ENCODE measurements at regions not wholly inside any gene's neighbourhood (a gene's known extent, or its start where the extent isn't known, plus 50 kb on each side); places are given as distances from the start of the nearest gene placed in this dataset.
A peak's percentile ranks its signal among the peaks of the same experiment; 100 is the strongest.

DNA sequence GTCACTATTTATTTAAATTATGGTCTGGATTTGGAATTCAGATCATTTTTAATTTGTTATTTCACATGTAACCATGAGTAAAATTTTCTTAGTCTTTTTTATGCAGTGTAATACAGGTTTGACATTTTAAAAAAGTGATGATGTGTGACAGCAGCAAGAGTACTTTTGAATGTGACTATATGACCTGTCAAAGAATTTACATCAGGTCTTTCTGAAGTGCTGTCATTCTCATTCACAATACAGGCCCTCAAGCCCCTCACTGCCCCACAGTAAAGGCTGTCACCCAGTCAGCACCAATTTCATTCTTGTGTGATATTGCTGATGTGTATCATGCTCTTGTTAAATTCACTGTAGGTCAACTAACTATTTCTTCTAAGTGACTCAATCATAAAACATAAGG is 364.2 kb downstream of the NUP35 start:
- H3K36me3 ChIP-seq (ENCODE audit: insufficient read depth, low read length) = no peaks in the 10 kb centered on the region

GRCh38 chr2:183490489-183490888 is 366.2 kb downstream of the NUP35 start:
- TF ChIP-seq EZH2 (IDR thresholded peaks at IDR 0.05; ENCODE audit: borderline replicate concordance, low read length) = no peak
- no peak for TF ChIP-seq CTCF (IDR thresholded peaks at IDR 0.05; ENCODE audit: low read length)
- H2AFZ ChIP-seq (ENCODE audit: low read length) = peak overlapping the region; percentile 73

More for the DNA sequence above, 364.2 kb downstream of the NUP35 start:
- Histone ChIP-seq H3F3A (ENCODE audit: insufficient read depth, low read length) (no peaks in the 10 kb centered on the region), H4K20me1 (ENCODE audit: insufficient read depth, low read length) (no peaks in the 10 kb centered on the region), H3K9me3 (ENCODE audit: low read length) (no peaks in the 10 kb centered on the region), H3K4me3 (ENCODE audit: low read depth, low read length, poor library complexity, severe bottlenecking) (no peak overlapping the region), H3K27me3 (ENCODE audit: insufficient read depth, low read length) (no peaks in the 10 kb centered on the region), H2AFZ (ENCODE audit: low read length) (0 out of 2 replicates have a peak overlapping the region, but pooled peaks have one; percentile 18), H3K9ac (ENCODE audit: low read length) (no peak overlapping the region), H3K79me2 (ENCODE audit: insufficient read depth, low read length) (no peaks in the 10 kb centered on the region), H3K4me2 (ENCODE audit: low read length) (no peak overlapping the region), H3K9me2 (ENCODE audit: low read depth, low read length) (no peaks in the 10 kb centered on the region), H3K27ac (ENCODE audit: low read depth, low read length, poor library complexity, severe bottlenecking) (no peak overlapping the region), H3K4me1 (ENCODE audit: insufficient read depth, low read length, severe bottlenecking) (peaks cover 19% of the 10 kb centered on the region)
- TF ChIP-seq CTCF (IDR thresholded peaks at IDR 0.05; ENCODE audit: low read length) (no peak), EZH2 (IDR thresholded peaks at IDR 0.05; ENCODE audit: borderline replicate concordance, low read length) (no peak)

DNA sequence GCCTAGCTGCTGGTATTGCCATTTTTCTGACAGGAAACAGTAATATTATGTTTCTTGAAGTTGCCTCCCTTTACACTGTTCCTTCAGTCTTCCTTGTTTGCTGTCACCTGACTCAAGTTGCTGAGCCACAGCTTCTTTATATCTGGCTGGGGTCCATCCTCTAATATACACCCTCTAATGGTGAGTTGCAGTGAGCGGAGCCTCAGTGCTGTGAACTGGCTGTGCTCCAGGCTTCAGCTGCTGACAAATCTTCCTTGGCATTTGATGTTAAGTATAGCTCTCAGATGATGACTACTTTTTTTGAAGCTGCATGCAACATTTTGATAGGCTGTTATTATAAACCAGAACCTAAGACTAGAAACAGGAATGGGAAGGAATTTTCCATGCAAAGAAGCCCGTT is 366.7 kb downstream of the NUP35 start:
- Histone ChIP-seq H3K27ac (ENCODE audit: low read depth, low read length, poor library complexity, severe bottlenecking) (peak overlapping the region; percentile 47), H3K4me1 (ENCODE audit: insufficient read depth, low read length, severe bottlenecking) (peaks cover 39% of the 10 kb centered on the region), H3K9me2 (ENCODE audit: low read depth, low read length) (no peaks in the 10 kb centered on the region), H3K79me2 (ENCODE audit: insufficient read depth, low read length) (no peaks in the 10 kb centered on the region), H2AFZ (ENCODE audit: low read length) (peak overlapping the region; percentile 73), H3K9ac (ENCODE audit: low read length) (no peak overlapping the region), H3K4me2 (ENCODE audit: low read length) (peak overlapping the region; percentile 2; the same call in 1 of the 2 replicates), H3K9me3 (ENCODE audit: low read length) (no peaks in the 10 kb centered on the region), H3K36me3 (ENCODE audit: insufficient read depth, low read length) (no peaks in the 10 kb centered on the region), H3K4me3 (ENCODE audit: low read depth, low read length, poor library complexity, severe bottlenecking) (no peak overlapping the region), H3F3A (ENCODE audit: insufficient read depth, low read length) (no peaks in the 10 kb centered on the region), H3K27me3 (ENCODE audit: insufficient read depth, low read length) (no peaks in the 10 kb centered on the region), H4K20me1 (ENCODE audit: insufficient read depth, low read length) (no peaks in the 10 kb centered on the region)
- TF ChIP-seq CTCF (IDR thresholded peaks at IDR 0.05; ENCODE audit: low read length) = no peak; the same call in 1 of the 2 replicates

More at GRCh38 chr2:183490489-183490888, 366.2 kb downstream of the NUP35 start:
- Histone ChIP-seq H3K27ac (ENCODE audit: low read depth, low read length, poor library complexity, severe bottlenecking) (peak overlapping the region; percentile 47), H3K36me3 (ENCODE audit: insufficient read depth, low read length) (no peaks in the 10 kb centered on the region), H3K79me2 (ENCODE audit: insufficient read depth, low read length) (no peaks in the 10 kb centered on the region), H3F3A (ENCODE audit: insufficient read depth, low read length) (no peaks in the 10 kb centered on the region), H3K9me3 (ENCODE audit: low read length) (no peaks in the 10 kb centered on the region), H3K4me1 (ENCODE audit: insufficient read depth, low read length, severe bottlenecking) (peaks cover 35% of the 10 kb centered on the region), H3K4me2 (ENCODE audit: low read length) (no peak overlapping the region), H3K4me3 (ENCODE audit: low read depth, low read length, poor library complexity, severe bottlenecking) (no peak overlapping the region), H3K9ac (ENCODE audit: low read length) (no peak overlapping the region), H3K27me3 (ENCODE audit: insufficient read depth, low read length) (no peaks in the 10 kb centered on the region), H4K20me1 (ENCODE audit: insufficient read depth, low read length) (no peaks in the 10 kb centered on the region), H3K9me2 (ENCODE audit: low read depth, low read length) (no peaks in the 10 kb centered on the region)

All from OCI-LY1 (cell line).